D721Med (cell line): ENCODE measurements at regions not wholly inside any gene's neighbourhood (a gene's known extent, or its start where the extent isn't known, plus 50 kb on each side); places are given as distances from the start of the nearest gene placed in this dataset.

Source experiments
- DNase-seq: peaks from one replicate; pipeline ENCODE4 v3.0.0; 2011; ENCODE audit warnings: low spot score; ENCODE audit not compliant: insufficient read length
- FAIRE-seq: peaks from 2 replicates; lab custom pipeline; 2011; peaks lifted over from hg19 to GRCh38; lab: Jason Lieb, UNC
- TF ChIP-seq, protein P1 (sequence below): IDR thresholded peaks from 2 replicates; pipeline ENCODE4 v1.5.1; 2012; ENCODE audit warnings: mild to moderate bottlenecking, control low read depth; ENCODE audit not compliant: insufficient read depth; ENCODE audit errors: missing control alignments

DNA sequence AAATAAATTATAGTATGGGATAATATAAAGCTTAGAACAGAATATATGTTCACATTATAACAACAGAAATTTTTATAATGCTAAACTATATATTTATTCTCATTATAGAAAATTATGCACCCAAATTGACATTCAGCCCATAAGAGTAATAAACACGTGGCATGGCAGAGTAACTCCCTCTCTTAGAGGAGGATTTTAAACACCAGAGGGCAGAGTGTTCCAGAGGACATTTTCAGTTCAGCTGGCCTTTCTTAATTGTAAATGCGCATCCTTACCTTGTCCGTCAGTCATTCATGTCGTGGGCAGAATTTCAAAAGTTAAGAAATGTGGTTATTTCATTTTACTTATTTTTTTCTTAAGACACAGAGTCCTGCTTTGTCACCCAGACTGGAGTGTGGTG, 147.1 kb downstream of the TANC2 start:
- FAIRE-seq (no peak), DNase-seq (no peak)
- TF ChIP-seq, protein P1, sequence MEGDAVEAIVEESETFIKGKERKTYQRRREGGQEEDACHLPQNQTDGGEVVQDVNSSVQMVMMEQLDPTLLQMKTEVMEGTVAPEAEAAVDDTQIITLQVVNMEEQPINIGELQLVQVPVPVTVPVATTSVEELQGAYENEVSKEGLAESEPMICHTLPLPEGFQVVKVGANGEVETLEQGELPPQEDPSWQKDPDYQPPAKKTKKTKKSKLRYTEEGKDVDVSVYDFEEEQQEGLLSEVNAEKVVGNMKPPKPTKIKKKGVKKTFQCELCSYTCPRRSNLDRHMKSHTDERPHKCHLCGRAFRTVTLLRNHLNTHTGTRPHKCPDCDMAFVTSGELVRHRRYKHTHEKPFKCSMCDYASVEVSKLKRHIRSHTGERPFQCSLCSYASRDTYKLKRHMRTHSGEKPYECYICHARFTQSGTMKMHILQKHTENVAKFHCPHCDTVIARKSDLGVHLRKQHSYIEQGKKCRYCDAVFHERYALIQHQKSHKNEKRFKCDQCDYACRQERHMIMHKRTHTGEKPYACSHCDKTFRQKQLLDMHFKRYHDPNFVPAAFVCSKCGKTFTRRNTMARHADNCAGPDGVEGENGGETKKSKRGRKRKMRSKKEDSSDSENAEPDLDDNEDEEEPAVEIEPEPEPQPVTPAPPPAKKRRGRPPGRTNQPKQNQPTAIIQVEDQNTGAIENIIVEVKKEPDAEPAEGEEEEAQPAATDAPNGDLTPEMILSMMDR = peak; percentile 46

DNA sequence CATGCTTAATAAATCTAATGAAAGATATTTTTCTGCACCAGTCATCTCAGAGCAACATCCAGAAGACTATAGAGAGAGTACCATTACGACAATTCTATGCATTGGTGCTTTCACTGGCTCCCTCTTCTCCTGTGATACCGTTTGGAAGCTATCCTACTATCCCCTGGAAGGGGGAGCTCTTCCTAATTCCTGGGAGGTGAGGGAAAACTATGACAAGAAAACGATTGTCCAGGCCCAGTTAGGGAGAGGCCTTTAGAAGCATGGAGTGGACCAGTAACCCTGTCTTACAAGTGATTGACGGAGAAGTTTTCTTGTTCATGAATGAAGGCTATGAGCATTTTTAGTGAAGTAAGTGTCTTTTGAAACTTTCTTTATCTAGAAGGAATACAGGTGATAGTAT, 150.2 kb downstream of the TANC2 start:
- FAIRE-seq (no peak), DNase-seq (no peak)
- TF ChIP-seq, protein P1 = peak; percentile 35

DNA sequence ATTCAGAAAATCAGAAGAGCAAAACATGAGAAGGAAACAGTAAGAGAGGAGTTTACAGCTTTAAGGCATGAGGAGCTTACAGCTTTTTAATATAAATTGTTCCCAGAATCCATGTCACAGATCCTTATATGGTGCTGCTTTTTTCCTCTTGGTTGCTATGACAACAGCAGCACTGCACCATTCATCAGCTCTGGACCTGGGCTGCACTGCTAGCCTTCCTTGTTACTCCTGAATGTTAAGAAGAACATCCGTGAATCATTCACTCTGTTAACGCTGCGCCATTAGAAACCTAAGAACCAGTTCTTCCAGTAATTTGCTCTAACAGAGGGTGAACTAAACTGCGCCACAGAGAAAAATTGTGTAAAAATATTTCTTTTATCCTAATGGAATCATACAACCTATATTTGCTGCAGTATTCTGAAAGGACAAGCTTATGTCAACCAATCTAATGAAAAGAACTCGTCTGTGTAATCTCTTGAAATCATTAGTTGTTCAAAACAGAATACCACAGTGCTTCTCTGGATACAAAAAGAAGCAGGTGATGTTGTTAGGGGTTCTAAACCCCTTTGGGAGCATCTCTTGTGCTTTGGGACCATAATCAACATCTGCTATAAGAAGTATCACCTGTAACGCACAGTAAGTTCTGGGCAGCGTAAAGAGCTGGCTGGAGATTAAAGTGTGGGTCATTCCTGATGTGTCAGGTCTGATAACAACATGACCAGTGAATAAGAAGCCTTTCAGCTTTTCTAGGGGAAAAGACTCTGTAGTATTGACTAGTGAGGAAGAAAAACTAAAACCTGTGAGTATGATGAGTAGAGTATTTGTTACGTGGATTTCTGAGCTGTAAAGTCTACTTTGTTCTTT, 151.2 kb downstream of the TANC2 start:
- TF ChIP-seq, protein P1 = no peak
- FAIRE-seq (no peak), DNase-seq (no peak)

DNA sequence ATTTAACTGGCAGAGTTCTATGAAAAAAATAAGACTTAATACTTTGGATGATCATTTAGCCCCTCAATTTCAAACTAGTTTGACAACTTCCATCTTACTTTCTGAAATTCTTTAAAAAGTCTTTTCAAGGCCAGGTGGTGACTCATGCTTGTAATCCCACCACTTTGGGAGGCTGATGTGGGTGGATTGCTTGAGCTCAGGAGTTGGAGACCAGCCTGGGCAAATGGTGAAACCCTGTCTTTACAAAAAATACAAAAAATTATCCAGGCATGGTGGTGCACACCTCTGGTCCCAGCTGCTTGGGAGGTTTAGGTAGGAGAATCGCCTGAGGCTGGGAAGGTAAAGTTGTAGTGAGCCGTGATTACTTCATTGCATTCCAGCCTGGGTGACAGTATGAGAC, 154.4 kb downstream of the TANC2 start:
- DNase-seq = no peak
- no peak for FAIRE-seq
- TF ChIP-seq, protein P1 = no peak

DNA sequence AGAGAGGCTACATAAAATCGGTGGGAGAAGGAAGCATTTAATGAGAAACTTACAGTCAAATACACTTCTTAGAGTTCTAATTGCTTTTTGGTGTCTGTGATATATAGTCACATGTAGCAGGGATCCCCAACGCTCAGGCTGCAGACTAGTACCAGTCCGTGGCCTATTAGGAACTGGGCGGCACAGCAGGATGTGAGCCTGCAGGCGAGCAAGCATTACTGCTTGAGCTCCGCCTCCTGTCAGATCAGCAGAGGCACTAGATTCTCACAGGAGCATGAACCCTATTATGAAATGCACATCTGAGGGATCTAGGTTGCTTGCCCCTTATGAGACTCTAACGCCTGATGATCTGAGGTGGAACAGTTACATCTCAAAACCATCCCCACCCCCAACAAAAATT, 158.5 kb downstream of the TANC2 start:
- no peak for DNase-seq
- TF ChIP-seq, protein P1 = no peak
- no peak for FAIRE-seq

DNA sequence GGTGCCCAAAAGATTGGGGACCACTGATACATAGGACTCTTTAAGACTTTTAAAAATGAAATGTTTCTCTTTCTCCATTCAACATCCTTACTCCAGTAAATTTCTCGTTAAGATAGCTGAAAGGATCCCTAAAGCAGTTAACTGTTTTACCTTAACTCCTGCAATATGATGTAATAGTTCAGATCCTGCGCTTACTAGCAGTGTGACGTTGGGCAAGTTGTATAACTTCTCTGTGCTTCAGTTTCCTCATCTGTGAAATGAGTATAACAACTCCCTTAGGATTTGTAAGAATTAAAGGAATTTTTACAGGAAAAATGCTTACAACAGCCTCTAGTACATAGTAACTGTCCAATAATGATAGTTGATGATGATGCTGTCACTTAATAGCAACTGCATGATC, 158.9 kb downstream of the TANC2 start:
- no peak for DNase-seq
- FAIRE-seq = no peak
- TF ChIP-seq, protein P1 = no peak

DNA sequence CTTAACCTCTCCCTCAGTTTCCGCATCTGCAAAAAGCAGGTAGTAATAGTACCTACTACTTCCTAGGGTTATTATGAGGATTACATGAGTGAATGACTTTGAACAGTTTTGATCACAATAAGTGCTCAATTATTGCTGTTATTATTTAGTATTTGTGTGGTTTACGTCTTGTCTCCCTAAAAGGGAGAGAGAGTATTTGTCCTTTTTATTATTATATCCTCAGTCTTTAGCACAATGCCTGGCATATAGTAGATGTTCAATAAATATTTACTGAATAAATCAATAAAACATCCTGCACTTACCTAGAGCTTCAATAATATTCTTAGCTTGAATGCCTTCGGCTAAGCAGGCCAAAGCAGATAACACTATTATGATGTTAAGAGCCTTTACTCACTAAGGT, 160.0 kb downstream of the TANC2 start:
- FAIRE-seq = no peak
- DNase-seq = no peak
- TF ChIP-seq, protein P1 = no peak
